Fibroblast of lung (primary cell): ENCODE measurements at regions not wholly inside any gene's neighbourhood (a gene's known extent, or its start where the extent isn't known, plus 50 kb on each side); places are given as distances from the start of the nearest gene placed in this dataset.

Source experiments
- CTCF ChIP-seq, 2 donors: IDR thresholded peaks in 1 of 2; conservative IDR thresholded peaks in 1 of 2; 1 replicate in 1 of 2; 2 replicates in 1 of 2; pipeline ENCODE4 v1.5.1; 2011 to 2012; ENCODE audit warnings: low read length in 2 of 2, control low read depth in 1 of 2, inconsistent platforms in 1 of 2, low read depth in 1 of 2, mild to moderate bottlenecking in 1 of 2
- EZH2 ChIP-seq: IDR thresholded peaks from 2 replicates; pipeline ENCODE4 v1.5.1; 2012; ENCODE audit warnings: low read length, control low read depth, mild to moderate bottlenecking; ENCODE audit errors: missing control alignments

GRCh38 chr18:8491516-8491915 is 117.7 kb upstream of the RAB12 start:
- TF ChIP-seq CTCF (conservative IDR thresholded peaks at IDR 0.05 in 1 of 2, IDR thresholded peaks at IDR 0.05 in 1 of 2; ENCODE audit: low read depth in 1 of 2, low read length in 2 of 2), result no peak
- no peak for TF ChIP-seq EZH2
